AG04450 (cell line): ENCODE measurements at regions not wholly inside any gene's neighbourhood (a gene's known extent, or its start where the extent isn't known, plus 50 kb on each side); places are given as distances from the start of the nearest gene placed in this dataset.

Source experiments
- CTCF ChIA-PET: fragments of 300-600, 350-600 bp; formaldehyde crosslinking; extraction: SDS; loops from one replicate; lab custom pipeline; 2022; ENCODE audit warnings: antibody characterized with exemption, inconsistent platforms; lab: Charles Lee
- POLR2A ChIA-PET: fragments of 350-600 bp; formaldehyde crosslinking; extraction: SDS; loops from one replicate; lab custom pipeline; 2021; ENCODE audit warnings: antibody characterized with exemption, inconsistent platforms; lab: Yijun Ruan, JAX
- DNase-seq: peaks from one replicate; pipeline ENCODE4 v3.0.0-alpha.2; 2011; ENCODE audit warnings: low read depth, low spot score
- H3K27ac ChIP-seq: one replicate; pipeline ENCODE4 v1.5.1; 2012; ENCODE audit warnings: low read depth, low read length, control low read depth
- H3K27me3 ChIP-seq: one replicate; pipeline ENCODE4 v1.6.0; 2012; ENCODE audit warnings: low read length; ENCODE audit not compliant: control insufficient read depth, insufficient read depth
- H3K4me3 ChIP-seq: 2 replicates; pipeline ENCODE4 v1.5.1; 2011; ENCODE audit warnings: mild to moderate bottlenecking, low read depth, low read length, control low read depth
- H3K9me3 ChIP-seq: 2 replicates; pipeline ENCODE4 v1.5.1; 2012; ENCODE audit warnings: low read length; ENCODE audit not compliant: control insufficient read depth, insufficient read depth
- CTCF ChIP-seq: IDR thresholded peaks from 2 replicates; pipeline ENCODE4 v1.5.1; 2011; ENCODE audit warnings: low read depth, low read length, control low read depth, inconsistent platforms

GRCh38 chr5:171728686-171729085 is 56.9 kb upstream of the SMIM23 start:
- Histone ChIP-seq H3K27me3 (peaks cover 4% of the 10 kb centered on the region), H3K9me3 (peaks cover 8% of the 10 kb centered on the region), H3K4me3 (no peak overlapping the region), H3K27ac (no peak overlapping the region)
- no peak for TF ChIP-seq CTCF
- ChIA-PET CTCF (no interaction called here), POLR2A (no interaction called here)
- no peak for DNase-seq
